ENCODE measurements at regions not wholly inside any gene's neighbourhood (a gene's known extent, or its start where the extent isn't known, plus 50 kb on each side); places are given as distances from the start of the nearest gene placed in this dataset.

DNA sequence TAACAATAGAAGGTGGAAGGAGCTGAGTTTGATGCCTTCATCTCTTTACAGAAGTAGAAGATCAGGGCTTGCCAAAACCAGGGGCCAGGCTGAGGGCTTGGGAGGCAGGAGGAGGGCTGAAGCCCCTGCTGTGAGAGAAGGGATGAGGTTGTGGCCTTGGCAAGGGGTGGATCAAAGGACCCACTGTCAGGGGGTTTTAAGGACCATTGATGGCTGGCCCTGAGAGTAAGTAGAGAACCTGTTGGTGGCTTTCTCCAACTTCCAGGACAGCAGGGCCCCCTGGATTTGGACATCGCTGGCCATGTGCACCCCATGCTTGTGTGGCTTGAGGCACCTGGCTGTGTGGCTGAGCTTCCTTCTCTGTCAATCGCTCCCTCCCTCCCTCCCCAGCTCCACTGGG, 927.7 kb downstream of the TBC1D22A start:
- WGBS, 4 donors: 81 to 93% (median 88%) methylated on average over 2 of the region's 2 CpGs
- intact Hi-C loops (cut with DNase I): no loop called here
- DNase-seq (no peak), ATAC-seq (no peak)
- Histone ChIP-seq H3K4me1 (no peaks in the 10 kb centered on the region), H3K4me3 (no peak overlapping the region), H3K27ac (no peak overlapping the region), H3K9me3 (peaks cover 0 to 3% (median 0%) of the 10 kb centered on the region in 12 donors), H3K27me3 (peaks cover 0 to 3% (median 0%) of the 10 kb centered on the region in 9 donors), H3K36me3 (no peaks in the 10 kb centered on the region)
- TF ChIP-seq, protein P1, sequence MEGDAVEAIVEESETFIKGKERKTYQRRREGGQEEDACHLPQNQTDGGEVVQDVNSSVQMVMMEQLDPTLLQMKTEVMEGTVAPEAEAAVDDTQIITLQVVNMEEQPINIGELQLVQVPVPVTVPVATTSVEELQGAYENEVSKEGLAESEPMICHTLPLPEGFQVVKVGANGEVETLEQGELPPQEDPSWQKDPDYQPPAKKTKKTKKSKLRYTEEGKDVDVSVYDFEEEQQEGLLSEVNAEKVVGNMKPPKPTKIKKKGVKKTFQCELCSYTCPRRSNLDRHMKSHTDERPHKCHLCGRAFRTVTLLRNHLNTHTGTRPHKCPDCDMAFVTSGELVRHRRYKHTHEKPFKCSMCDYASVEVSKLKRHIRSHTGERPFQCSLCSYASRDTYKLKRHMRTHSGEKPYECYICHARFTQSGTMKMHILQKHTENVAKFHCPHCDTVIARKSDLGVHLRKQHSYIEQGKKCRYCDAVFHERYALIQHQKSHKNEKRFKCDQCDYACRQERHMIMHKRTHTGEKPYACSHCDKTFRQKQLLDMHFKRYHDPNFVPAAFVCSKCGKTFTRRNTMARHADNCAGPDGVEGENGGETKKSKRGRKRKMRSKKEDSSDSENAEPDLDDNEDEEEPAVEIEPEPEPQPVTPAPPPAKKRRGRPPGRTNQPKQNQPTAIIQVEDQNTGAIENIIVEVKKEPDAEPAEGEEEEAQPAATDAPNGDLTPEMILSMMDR (IDR thresholded peaks at IDR 0.05): no peak
- TF ChIP-seq POLR2A (IDR thresholded peaks at IDR 0.05): no peak

DNA sequence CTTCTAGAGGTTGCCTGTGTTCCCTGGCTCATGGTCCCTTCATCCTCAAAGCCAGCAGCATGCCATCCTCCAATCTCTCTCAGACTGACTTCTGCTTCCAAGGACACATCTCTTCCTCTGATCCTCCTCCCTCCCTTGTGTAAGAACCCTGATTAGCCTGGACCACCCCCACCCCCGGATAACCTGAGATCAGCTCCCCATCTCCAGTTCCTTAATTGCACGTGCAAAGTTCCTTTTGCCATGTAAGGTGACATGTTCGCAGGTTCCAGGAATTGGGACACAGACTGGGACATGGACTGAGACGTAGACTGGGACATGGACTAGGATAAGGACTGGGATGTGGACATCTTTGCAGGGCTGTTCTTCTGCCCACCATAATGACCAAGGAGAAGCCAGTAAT, 925.3 kb downstream of the TBC1D22A start:
- TF ChIP-seq, protein P1 (IDR thresholded peaks at IDR 0.05): no peak
- no peak for TF ChIP-seq POLR2A (IDR thresholded peaks at IDR 0.05)
- Histone ChIP-seq H3K27ac (no peak overlapping the region), H3K9me3 (peaks cover 0 to 23% (median 7%) of the 10 kb centered on the region in 12 donors), H3K4me1 (no peaks in the 10 kb centered on the region), H3K36me3 (no peaks in the 10 kb centered on the region), H3K4me3 (no peak overlapping the region), H3K27me3 (peaks cover 0 to 5% (median 0%) of the 10 kb centered on the region in 9 donors)
- ATAC-seq (no peak), DNase-seq (no peak)
- 80 to 83% (median 82%) methylated on average over 4 of the region's 4 CpGs for WGBS, 4 donors
- intact Hi-C loops (cut with DNase I): no loop called here

DNA sequence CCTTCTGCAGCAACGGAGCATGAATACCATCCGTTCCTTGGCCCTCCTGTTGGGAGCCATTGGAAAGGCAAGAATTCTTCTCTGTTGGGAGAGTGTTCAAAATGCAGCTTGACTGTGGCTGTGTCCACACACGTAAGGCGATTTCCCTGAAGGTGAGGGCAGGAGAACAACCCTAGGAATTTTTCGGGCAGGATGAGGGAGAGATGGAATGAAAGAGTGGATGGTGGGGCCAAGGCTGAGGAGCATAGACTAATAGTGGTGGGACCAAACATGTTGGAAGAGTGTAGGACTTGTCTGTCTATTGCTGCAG, 924.9 kb downstream of the TBC1D22A start:
- WGBS, 4 donors: 60 to 75% (median 65%) methylated on average over 5 of the region's 5 CpGs
- H3K36me3 ChIP-seq: no peaks in the 10 kb centered on the region
- no peaks in the 10 kb centered on the region for H3K4me1 ChIP-seq
- peaks cover 0 to 6% (median 0%) of the 10 kb centered on the region in 9 donors for H3K27me3 ChIP-seq
- H3K4me3 ChIP-seq: no peak overlapping the region
- DNase-seq (no peak), ATAC-seq (no peak)
- peaks cover 0 to 27% (median 7%) of the 10 kb centered on the region in 12 donors for H3K9me3 ChIP-seq
- intact Hi-C loops (cut with DNase I): no loop called here
- H3K27ac ChIP-seq: no peak overlapping the region
- no peak for TF ChIP-seq POLR2A (IDR thresholded peaks at IDR 0.05)
- TF ChIP-seq, protein P1 (IDR thresholded peaks at IDR 0.05): no peak

DNA sequence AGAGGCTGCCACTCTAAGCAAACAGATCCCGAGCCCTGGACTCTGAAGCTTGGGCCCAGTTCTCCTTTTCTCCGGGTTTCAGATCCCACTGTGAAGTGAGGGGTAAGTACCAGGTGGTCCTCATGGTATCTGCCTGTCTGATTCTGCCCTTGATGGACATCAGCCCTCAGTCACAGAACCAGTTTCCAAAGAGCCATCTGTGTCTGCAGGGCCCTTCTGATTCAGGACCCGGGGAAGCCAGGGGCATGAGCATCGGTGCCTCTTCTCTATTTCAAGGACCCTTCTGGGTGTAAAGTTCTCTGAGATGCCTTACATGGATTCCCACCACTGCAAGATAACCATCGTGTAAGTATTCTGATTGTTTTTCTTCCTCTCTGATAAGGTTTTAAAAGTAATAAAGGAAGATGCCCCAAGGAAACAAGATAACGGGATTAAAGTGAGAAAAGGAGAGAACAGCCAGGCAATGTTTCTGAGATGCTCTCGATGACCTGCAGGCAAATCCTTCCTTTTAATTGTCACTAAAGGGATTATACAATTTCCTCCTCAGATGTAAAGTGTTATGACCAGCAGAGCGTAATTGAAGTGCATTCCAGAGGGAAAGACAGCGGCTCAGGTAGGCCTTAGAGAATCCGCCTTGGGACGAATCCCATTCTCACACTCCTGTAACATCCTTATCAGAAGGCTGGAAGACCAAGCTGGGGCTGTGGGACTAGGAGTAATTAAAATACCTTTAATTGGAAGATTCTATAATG, 924.3 kb downstream of the TBC1D22A start:
- DNase-seq (no peak), ATAC-seq (no peak)
- intact Hi-C loops (cut with DNase I): no loop called here
- peaks cover 0 to 29% (median 7%) of the 10 kb centered on the region in 12 donors for H3K9me3 ChIP-seq
- peaks cover 0 to 6% (median 0%) of the 10 kb centered on the region in 9 donors for H3K27me3 ChIP-seq
- no peaks in the 10 kb centered on the region for H3K36me3 ChIP-seq
- H3K27ac ChIP-seq: no peak overlapping the region
- WGBS, 4 donors: 44 to 61% (median 50%) methylated on average over 11 of the region's 11 CpGs
- H3K4me1 ChIP-seq: no peaks in the 10 kb centered on the region
- no peak for TF ChIP-seq POLR2A (IDR thresholded peaks at IDR 0.05)
- TF ChIP-seq, protein P1 (IDR thresholded peaks at IDR 0.05): no peak
- no peak overlapping the region for H3K4me3 ChIP-seq

Measured in heart left ventricle (tissue), 16 donors.